GM12878 (cell line): ENCODE measurements at regions not wholly inside any gene's neighbourhood (a gene's known extent, or its start where the extent isn't known, plus 50 kb on each side); places are given as distances from the start of the nearest gene placed in this dataset.

ENCODE experiments used
- CEBPB ChIP-seq, 2 experiments: fragments of 150-350 bp in 1 of 2; IDR thresholded peaks; 2 replicates each; pipeline ENCODE4 v1.6.1; 2012 to 2014; ENCODE audit warnings: low read depth in 2 of 2, low read length in 2 of 2, borderline replicate concordance in 1 of 2, inconsistent platforms in 1 of 2
- CTCF ChIP-seq, 3 experiments: IDR thresholded peaks in 2 of 3; conservative IDR thresholded peaks in 1 of 3; 2 replicates each; pipeline ENCODE4 v1.5.1; 2011; ENCODE audit warnings: low read depth in 3 of 3, low read length in 3 of 3, mild to moderate bottlenecking in 3 of 3, control low read depth in 2 of 3, moderate library complexity in 2 of 3, inconsistent platforms in 1 of 3, mixed read lengths in 1 of 3; ENCODE audit not compliant: control insufficient read depth in 2 of 3, insufficient read depth in 1 of 3; ENCODE audit errors: extremely low read depth in 1 of 3
- DPF2 ChIP-seq: fragments of 450-650 bp; IDR thresholded peaks from 2 replicates; pipeline ENCODE4 v1.6.1; 2017; ENCODE audit warnings: mild to moderate bottlenecking
- EP300 ChIP-seq, 2 experiments: fragments of 150-350 bp in 1 of 2; IDR thresholded peaks; 2 replicates each; pipeline ENCODE4 v1.6.1; 2011 to 2012; ENCODE audit warnings: low read depth in 2 of 2, low read length in 2 of 2, borderline replicate concordance in 1 of 2, improper control_type of control experiment in 1 of 2, inconsistent platforms in 1 of 2; ENCODE audit not compliant: control insufficient read depth in 1 of 2
- FOS ChIP-seq: IDR thresholded peaks from 3 replicates; pipeline ENCODE4 v1.6.1; 2011; ENCODE audit warnings: borderline replicate concordance; ENCODE audit not compliant: insufficient read length; ENCODE audit errors: extremely low read depth
- GABPA ChIP-seq: IDR thresholded peaks from 2 replicates; pipeline ENCODE4 v1.6.1; 2014; ENCODE audit warnings: antibody characterized with exemption, low read depth, mild to moderate bottlenecking, inconsistent platforms
- MAX ChIP-seq: IDR thresholded peaks from 2 replicates; pipeline ENCODE4 v1.6.1; 2012; ENCODE audit warnings: low read depth, low read length, improper control_type of control experiment
- MYB ChIP-seq: fragments of 150-350 bp; IDR thresholded peaks from 2 replicates; pipeline ENCODE4 v1.6.1; 2014; ENCODE audit warnings: mild to moderate bottlenecking, low read depth, low read length, borderline replicate concordance
- POLR2A ChIP-seq: IDR thresholded peaks from 2 replicates; pipeline ENCODE4 v1.6.1; 2011; ENCODE audit warnings: low read depth, mild to moderate bottlenecking, low read length
- POLR2AphosphoS5 ChIP-seq: IDR thresholded peaks from 2 replicates; pipeline ENCODE4 v1.6.1; 2011; ENCODE audit warnings: mild to moderate bottlenecking, low read length, inconsistent platforms
- REST ChIP-seq: IDR thresholded peaks from 2 replicates; pipeline ENCODE4 v1.6.1; 2012; ENCODE audit warnings: mild to moderate bottlenecking, low read depth, low read length
- ZNF622 ChIP-seq: fragments of 450-650 bp; IDR thresholded peaks from 2 replicates; pipeline ENCODE4 v1.6.1; 2017; ENCODE audit warnings: mild to moderate bottlenecking, inconsistent platforms

GRCh38 chr13:34276764-34277163 lies 458.8 kb downstream of the RFC3 start:
- TF ChIP-seq POLR2A, result no peak
- no peak for TF ChIP-seq FOS
- TF ChIP-seq POLR2AphosphoS5, result no peak
- no peak for TF ChIP-seq CTCF (IDR thresholded peaks at IDR 0.05 in 2 of 3, conservative IDR thresholded peaks at IDR 0.05 in 1 of 3; ENCODE audit: control insufficient read depth in 2 of 3, extremely low read depth in 1 of 3, insufficient read depth in 1 of 3, low read depth in 3 of 3, low read length in 3 of 3)
- TF ChIP-seq REST, result no peak
- TF ChIP-seq MAX, result no peak
- TF ChIP-seq ZNF622, result no peak
- TF ChIP-seq MYB, result no peak
- no peak for TF ChIP-seq DPF2
- no peak for TF ChIP-seq GABPA
- no peak for TF ChIP-seq EP300 (IDR thresholded peaks at IDR 0.05; ENCODE audit: borderline replicate concordance in 1 of 2, control insufficient read depth in 1 of 2, low read depth in 2 of 2, low read length in 2 of 2)
- no peak for TF ChIP-seq CEBPB (IDR thresholded peaks at IDR 0.05; ENCODE audit: borderline replicate concordance in 1 of 2, low read depth in 2 of 2, low read length in 2 of 2)
